PC-9 (cell line): ENCODE measurements at regions not wholly inside any gene's neighbourhood (a gene's known extent, or its start where the extent isn't known, plus 50 kb on each side); places are given as distances from the start of the nearest gene placed in this dataset.

ENCODE experiments used
- CTCF ChIP-seq: fragments of 200-600 bp; sonication (generic); conservative IDR thresholded peaks from 2 replicates; pipeline ENCODE4 v1.6.1; 2017; ENCODE audit warnings: mixed run types, antibody characterized with exemption, mild to moderate bottlenecking, moderate library complexity
- EZH2 ChIP-seq: fragments of 200-600 bp; sonication (generic); IDR thresholded peaks from 2 replicates; pipeline ENCODE4 v1.8.0; 2017; ENCODE audit warnings: antibody characterized with exemption, low read depth

GRCh38 chr3:103470498-103470897 lies 1035.7 kb downstream of the ZPLD1 start:
- TF ChIP-seq CTCF, result no peak
- no peak for TF ChIP-seq EZH2
